ENCODE measurements at regions not wholly inside any gene's neighbourhood (a gene's known extent, or its start where the extent isn't known, plus 50 kb on each side); places are given as distances from the start of the nearest gene placed in this dataset.

GRCh38 chr20:6683021-6683977 lies 84.2 kb upstream of the BMP2 start:
- FAIRE-seq, result peak; percentile 54
- in situ Hi-C loops (cut with MboI) (no loop called here), intact Hi-C loops (cut with micrococcal nuclease; ENCODE audit: unreplicated experiment) (no loop called here)
- H3K27me3 ChIP-seq (replicated peaks in 1 of 2; ENCODE audit: control insufficient read depth in 2 of 2, insufficient read depth in 2 of 2, low read length in 1 of 2), result no peaks in the 10 kb centered on the region
- ATAC-seq, result no peak
- BruUV-seq (replicated peaks), result no TSS peak
- H2AFZ ChIP-seq (ENCODE audit: control insufficient read depth, low read depth, low read length), result no peak overlapping the region
- H3K36me3 ChIP-seq (ENCODE audit: control insufficient read depth in 2 of 2, insufficient read depth in 2 of 2, low read length in 1 of 2), result no peaks in the 10 kb centered on the region
- no peak for DNase-seq (ENCODE audit: low read depth, low spot score)
- ChIA-PET RAD21 (ENCODE audit: unreplicated experiment) (interaction anchor here (1.2 to 1.4 kb wide), 2 partner anchors 49 to 101 kb away, joined by 3 to 5 read pairs; no protein-coding TSS in a partner anchor), CTCF (interaction anchor here (0.6 to 1.7 kb wide), 9 partner anchors 9 to 169 kb away, joined by 3 to 7 read pairs (median 3); no protein-coding TSS in a partner anchor), SMC1A (ENCODE audit: uncharacterized antibody, unreplicated experiment) (interaction anchor here (0.8 to 3.4 kb wide), 8 partner anchors 10 to 57 kb away, joined by 3 to 18 read pairs (median 5); no protein-coding TSS in a partner anchor), POLR2A (interaction anchor here (0.6 to 1.0 kb wide), 3 partner anchors 9 to 90 kb away, joined by 3 to 7 read pairs (median 3); no protein-coding TSS in a partner anchor)
- no peak overlapping the region for H3K4me3 ChIP-seq
- no peaks in the 10 kb centered on the region for H3K79me2 ChIP-seq (ENCODE audit: control insufficient read depth, insufficient read depth, low read length)
- WGBS (ENCODE audit: insufficient coverage, insufficient replicate concordance, low lambda C conversion rate, missing lambda C conversion rate), result 38% methylated on average over 9 of the region's 9 CpGs
- H3K9me3 ChIP-seq (replicated peaks; ENCODE audit: control insufficient read depth, insufficient read depth, low read length), result no peaks in the 10 kb centered on the region; the same call in 2 of the 3 replicates
- no peak overlapping the region for H3K27ac ChIP-seq (ENCODE audit: control insufficient read depth, insufficient read depth)
- no peaks in the 10 kb centered on the region for H4K20me1 ChIP-seq (ENCODE audit: control insufficient read depth, insufficient read depth)
- H3K9ac ChIP-seq (ENCODE audit: control insufficient read depth, insufficient read depth, low read length), result no peak overlapping the region
- no peak overlapping the region for H3K4me2 ChIP-seq (ENCODE audit: control insufficient read depth, insufficient read depth)
- no peaks in the 10 kb centered on the region for H3K4me1 ChIP-seq (ENCODE audit: control insufficient read depth, insufficient read depth, low read length)
- TF ChIP-seq PRDM15 (CRISPR knock-in tag; IDR thresholded peaks at IDR 0.05) (no peak), RAD21 (IDR thresholded peaks at IDR 0.05; ENCODE audit: insufficient read depth, low read depth, low read length) (no peak), SMAD5 (IDR thresholded peaks at IDR 0.05; ENCODE audit: low read depth) (no peak), PML (IDR thresholded peaks at IDR 0.05; ENCODE audit: low read length) (no peak), TAF1 (IDR thresholded peaks at IDR 0.05; ENCODE audit: borderline replicate concordance, low read depth, low read length) (no peak), ZBTB11 (CRISPR knock-in tag; IDR thresholded peaks at IDR 0.05) (no peak), LARP7 (IDR thresholded peaks at IDR 0.05) (no peak), CBX3 (IDR thresholded peaks at IDR 0.05; ENCODE audit: borderline replicate concordance, low read depth) (no peak), CHD1 (IDR thresholded peaks at IDR 0.05; ENCODE audit: low read depth, low read length) (no peak), TBL1XR1 (IDR thresholded peaks at IDR 0.05; ENCODE audit: low read depth, low read length) (no peak)

Data from GM12878 (cell line).